ENCODE measurements at regions not wholly inside any gene's neighbourhood (a gene's known extent, or its start where the extent isn't known, plus 50 kb on each side); places are given as distances from the start of the nearest gene placed in this dataset.

GRCh38 chr11:82465481-82465880 lies 268.2 kb downstream of the FAM181B start:
- Histone ChIP-seq H3K4me3 (ENCODE audit: control insufficient read depth in 1 of 2, extremely low read depth in 1 of 2, low read length in 1 of 2) (no peak overlapping the region), H3K27ac (ENCODE audit: low read length) (no peak overlapping the region), H3K27me3 (replicated peaks in 1 of 2; ENCODE audit: control insufficient read depth in 2 of 2, extremely low read depth in 1 of 2, insufficient read depth in 2 of 2, low read length in 1 of 2) (no peaks in the 10 kb centered on the region), H3K9me3 (no peaks in the 10 kb centered on the region), H3K4me1 (ENCODE audit: control insufficient read depth in 1 of 2, extremely low read depth in 1 of 2, insufficient read depth in 2 of 2, low read length in 2 of 2) (no peaks in the 10 kb centered on the region), H3K36me3 (ENCODE audit: control insufficient read depth in 2 of 2, extremely low read depth in 1 of 2, insufficient read depth in 1 of 2, low read length in 1 of 2) (no peaks in the 10 kb centered on the region)
- Mint-ChIP-seq H3K36me3 (no peaks in the 10 kb centered on the region), H3K27ac (no peak overlapping the region), H3K4me1 (no peaks in the 10 kb centered on the region), H3K27me3 (no peaks in the 10 kb centered on the region), H3K9me3 (no peaks in the 10 kb centered on the region), H3K4me3 (no peak overlapping the region)
- POLR2A ChIA-PET = no interaction called here
- CTCF ChIA-PET = interaction anchor here in 1 of 2 donors (0.6 kb wide), 1 partner anchor 40 kb away, joined by 4 read pairs; no protein-coding TSS in a partner anchor
- no CpG with 5 or more reads among the region's 2 CpGs for WGBS (ENCODE audit: insufficient coverage)
- DNase-seq (no peak), ATAC-seq (replicated peaks in 1 of 4) (no peak)

- 80% methylated on average over 1 of the region's 4 CpGs for WGBS (ENCODE audit: insufficient coverage)
- Mint-ChIP-seq H3K36me3 (no peaks in the 10 kb centered on the region), H3K27me3 (no peaks in the 10 kb centered on the region), H3K27ac (no peak overlapping the region), H3K9me3 (no peaks in the 10 kb centered on the region), H3K4me1 (no peaks in the 10 kb centered on the region), H3K4me3 (no peak overlapping the region)
- CTCF ChIA-PET = no interaction called here
- no peaks in the 10 kb centered on the region for H3K9me3 ChIP-seq
- no peak for ATAC-seq (replicated peaks in 1 of 4)
- H3K4me3 ChIP-seq (ENCODE audit: control insufficient read depth in 1 of 2, extremely low read depth in 1 of 2, low read length in 1 of 2) = no peak overlapping the region
- no peak for DNase-seq
- H3K27ac ChIP-seq (ENCODE audit: low read length) = no peak overlapping the region
- POLR2A ChIA-PET = no interaction called here
- no peaks in the 10 kb centered on the region for H3K36me3 ChIP-seq (ENCODE audit: control insufficient read depth in 2 of 2, extremely low read depth in 1 of 2, insufficient read depth in 1 of 2, low read length in 1 of 2)
- no peaks in the 10 kb centered on the region for H3K27me3 ChIP-seq (replicated peaks in 1 of 2; ENCODE audit: control insufficient read depth in 2 of 2, extremely low read depth in 1 of 2, insufficient read depth in 2 of 2, low read length in 1 of 2)
- no peaks in the 10 kb centered on the region for H3K4me1 ChIP-seq (ENCODE audit: control insufficient read depth in 1 of 2, extremely low read depth in 1 of 2, insufficient read depth in 2 of 2, low read length in 2 of 2)
These were observed 270.9 kb downstream of the FAM181B start for GRCh38 chr11:82462608-82463242.

GRCh38 chr11:82458761-82459160 lies 274.9 kb downstream of the FAM181B start:
- Histone ChIP-seq H3K27me3 (replicated peaks in 1 of 2; ENCODE audit: control insufficient read depth in 2 of 2, extremely low read depth in 1 of 2, insufficient read depth in 2 of 2, low read length in 1 of 2) (no peaks in the 10 kb centered on the region), H3K4me3 (ENCODE audit: control insufficient read depth in 1 of 2, extremely low read depth in 1 of 2, low read length in 1 of 2) (no peak overlapping the region), H3K4me1 (ENCODE audit: control insufficient read depth in 1 of 2, extremely low read depth in 1 of 2, insufficient read depth in 2 of 2, low read length in 2 of 2) (no peaks in the 10 kb centered on the region), H3K36me3 (ENCODE audit: control insufficient read depth in 2 of 2, extremely low read depth in 1 of 2, insufficient read depth in 1 of 2, low read length in 1 of 2) (no peaks in the 10 kb centered on the region), H3K9me3 (no peaks in the 10 kb centered on the region), H3K27ac (ENCODE audit: low read length) (no peak overlapping the region)
- no peaks in the 10 kb centered on the region for H3K27me3 Mint-ChIP-seq
- WGBS (ENCODE audit: insufficient coverage) = no CpG with 5 or more reads among the region's 4 CpGs
- CTCF ChIA-PET = no interaction called here
- no peak overlapping the region for H3K4me3 Mint-ChIP-seq
- H3K4me1 Mint-ChIP-seq = no peaks in the 10 kb centered on the region
- no peak overlapping the region for H3K27ac Mint-ChIP-seq
- no peaks in the 10 kb centered on the region for H3K9me3 Mint-ChIP-seq
- H3K36me3 Mint-ChIP-seq = no peaks in the 10 kb centered on the region
- ATAC-seq (replicated peaks in 1 of 4) (no peak), DNase-seq (no peak)
- POLR2A ChIA-PET = no interaction called here

GRCh38 chr11:82458147-82458546 lies 275.5 kb downstream of the FAM181B start:
- ChIA-PET CTCF (no interaction called here), POLR2A (no interaction called here)
- Histone ChIP-seq H3K36me3 (ENCODE audit: control insufficient read depth in 2 of 2, extremely low read depth in 1 of 2, insufficient read depth in 1 of 2, low read length in 1 of 2) (no peaks in the 10 kb centered on the region), H3K9me3 (no peaks in the 10 kb centered on the region), H3K4me3 (ENCODE audit: control insufficient read depth in 1 of 2, extremely low read depth in 1 of 2, low read length in 1 of 2) (no peak overlapping the region), H3K4me1 (ENCODE audit: control insufficient read depth in 1 of 2, extremely low read depth in 1 of 2, insufficient read depth in 2 of 2, low read length in 2 of 2) (no peaks in the 10 kb centered on the region), H3K27ac (ENCODE audit: low read length) (no peak overlapping the region), H3K27me3 (replicated peaks in 1 of 2; ENCODE audit: control insufficient read depth in 2 of 2, extremely low read depth in 1 of 2, insufficient read depth in 2 of 2, low read length in 1 of 2) (no peaks in the 10 kb centered on the region)
- no peak overlapping the region for H3K4me3 Mint-ChIP-seq
- WGBS (ENCODE audit: insufficient coverage) = no CpG with 5 or more reads among the region's 1 CpG
- no peaks in the 10 kb centered on the region for H3K4me1 Mint-ChIP-seq
- H3K27me3 Mint-ChIP-seq = no peaks in the 10 kb centered on the region
- H3K27ac Mint-ChIP-seq = no peak overlapping the region
- ATAC-seq (replicated peaks in 1 of 4) (no peak), DNase-seq (no peak)
- no peaks in the 10 kb centered on the region for H3K9me3 Mint-ChIP-seq
- H3K36me3 Mint-ChIP-seq = no peaks in the 10 kb centered on the region

GRCh38 chr11:82450996-82451395 lies 282.7 kb downstream of the FAM181B start:
- Mint-ChIP-seq H3K4me3 (no peak overlapping the region), H3K36me3 (no peaks in the 10 kb centered on the region), H3K4me1 (no peaks in the 10 kb centered on the region), H3K27ac (no peak overlapping the region), H3K9me3 (no peaks in the 10 kb centered on the region), H3K27me3 (no peaks in the 10 kb centered on the region)
- no peaks in the 10 kb centered on the region for H3K9me3 ChIP-seq
- CTCF ChIA-PET = no interaction called here
- H3K4me1 ChIP-seq (ENCODE audit: control insufficient read depth in 1 of 2, extremely low read depth in 1 of 2, insufficient read depth in 2 of 2, low read length in 2 of 2) = no peaks in the 10 kb centered on the region
- ATAC-seq (replicated peaks in 1 of 4) (no peak), DNase-seq (no peak)
- no peaks in the 10 kb centered on the region for H3K36me3 ChIP-seq (ENCODE audit: control insufficient read depth in 2 of 2, extremely low read depth in 1 of 2, insufficient read depth in 1 of 2, low read length in 1 of 2)
- POLR2A ChIA-PET = no interaction called here
- H3K27ac ChIP-seq (ENCODE audit: low read length) = no peak overlapping the region
- H3K27me3 ChIP-seq (replicated peaks in 1 of 2; ENCODE audit: control insufficient read depth in 2 of 2, extremely low read depth in 1 of 2, insufficient read depth in 2 of 2, low read length in 1 of 2) = no peaks in the 10 kb centered on the region
- no peak overlapping the region for H3K4me3 ChIP-seq (ENCODE audit: control insufficient read depth in 1 of 2, extremely low read depth in 1 of 2, low read length in 1 of 2)

- Histone ChIP-seq H3K27ac (ENCODE audit: low read length) (no peak overlapping the region), H3K36me3 (ENCODE audit: control insufficient read depth in 2 of 2, extremely low read depth in 1 of 2, insufficient read depth in 1 of 2, low read length in 1 of 2) (no peaks in the 10 kb centered on the region), H3K4me1 (ENCODE audit: control insufficient read depth in 1 of 2, extremely low read depth in 1 of 2, insufficient read depth in 2 of 2, low read length in 2 of 2) (no peaks in the 10 kb centered on the region), H3K4me3 (ENCODE audit: control insufficient read depth in 1 of 2, extremely low read depth in 1 of 2, low read length in 1 of 2) (no peak overlapping the region), H3K9me3 (no peaks in the 10 kb centered on the region), H3K27me3 (replicated peaks in 1 of 2; ENCODE audit: control insufficient read depth in 2 of 2, extremely low read depth in 1 of 2, insufficient read depth in 2 of 2, low read length in 1 of 2) (peaks cover 0 to 5% of the 10 kb centered on the region in 2 experiments)
- ATAC-seq (replicated peaks in 1 of 4) = no peak
- POLR2A ChIA-PET = no interaction called here
- no peak for DNase-seq
- Mint-ChIP-seq H3K36me3 (no peaks in the 10 kb centered on the region), H3K27me3 (peaks cover 0 to 3% of the 10 kb centered on the region in 2 donors), H3K9me3 (peaks cover 0 to 5% (median 2%) of the 10 kb centered on the region in 3 donors), H3K4me3 (no peak overlapping the region), H3K27ac (no peak overlapping the region), H3K4me1 (no peaks in the 10 kb centered on the region)
- CTCF ChIA-PET = interaction anchor here in 1 of 2 donors (0.5 kb wide), 1 partner anchor 232 kb away, joined by 3 read pairs; no protein-coding TSS in a partner anchor
These were observed 327.1 kb downstream of the FAM181B start for GRCh38 chr11:82406611-82407010.

GRCh38 chr11:82405421-82405820 lies 328.2 kb downstream of the FAM181B start:
- H3K9me3 Mint-ChIP-seq = peaks cover 0 to 5% (median 4%) of the 10 kb centered on the region in 3 donors

More at GRCh38 chr11:82405421-82405820, 328.2 kb downstream of the FAM181B start:
- peaks cover 0 to 5% of the 10 kb centered on the region in 2 experiments for H3K27me3 ChIP-seq (replicated peaks in 1 of 2; ENCODE audit: control insufficient read depth in 2 of 2, extremely low read depth in 1 of 2, insufficient read depth in 2 of 2, low read length in 1 of 2)
- H3K27ac Mint-ChIP-seq = no peak overlapping the region
- no peaks in the 10 kb centered on the region for H3K36me3 Mint-ChIP-seq
- H3K4me3 ChIP-seq (ENCODE audit: control insufficient read depth in 1 of 2, extremely low read depth in 1 of 2, low read length in 1 of 2) = no peak overlapping the region
- H3K4me3 Mint-ChIP-seq = no peak overlapping the region
- ATAC-seq (replicated peaks in 1 of 4) (no peak), DNase-seq (no peak)
- ChIA-PET POLR2A (no interaction called here), CTCF (no interaction called here)
- peaks cover 0 to 3% of the 10 kb centered on the region in 2 donors for H3K27me3 Mint-ChIP-seq
- H3K27ac ChIP-seq (ENCODE audit: low read length) = no peak overlapping the region
- H3K4me1 Mint-ChIP-seq = no peaks in the 10 kb centered on the region
- no peaks in the 10 kb centered on the region for H3K4me1 ChIP-seq (ENCODE audit: control insufficient read depth in 1 of 2, extremely low read depth in 1 of 2, insufficient read depth in 2 of 2, low read length in 2 of 2)
- 87% methylated on average over 5 of the region's 5 CpGs for WGBS (ENCODE audit: insufficient coverage)
- no peaks in the 10 kb centered on the region for H3K9me3 ChIP-seq
- no peaks in the 10 kb centered on the region for H3K36me3 ChIP-seq (ENCODE audit: control insufficient read depth in 2 of 2, extremely low read depth in 1 of 2, insufficient read depth in 1 of 2, low read length in 1 of 2)
